Fibroblast of skin of left quadriceps (primary cell): ENCODE measurements at regions not wholly inside any gene's neighbourhood (a gene's known extent, or its start where the extent isn't known, plus 50 kb on each side); places are given as distances from the start of the nearest gene placed in this dataset.
"Not testable (repeated sequence)": the region's sequence is repeated elsewhere in the genome, so short reads cannot be mapped to it uniquely, and the experiment has no call there.

Experiments
- DNase-seq, 2 experiments: peaks; one replicate each; pipeline ENCODE4 v3.0.0-alpha.2; 2013; ENCODE audit warnings: low read depth in 2 of 2

DNA sequence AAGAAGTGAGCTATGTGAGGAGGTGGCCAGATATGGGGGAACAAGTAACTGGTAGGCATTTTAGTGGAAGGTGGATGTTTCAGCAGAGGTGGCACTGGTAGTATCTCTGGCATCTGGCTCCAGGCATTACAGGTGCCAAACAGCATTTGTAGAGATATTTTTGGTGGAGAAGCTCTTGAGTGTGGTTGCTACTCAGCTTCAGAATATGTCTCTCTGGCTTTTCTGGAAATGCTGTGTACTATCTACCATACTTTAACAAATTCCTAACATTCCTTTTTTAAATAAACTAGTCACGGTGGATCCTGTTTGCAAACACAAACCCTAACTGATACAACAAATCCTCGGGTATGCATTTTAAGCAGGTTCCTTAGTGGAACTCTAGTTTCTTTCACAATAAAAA is 128.0 kb downstream of the BARX2 start:
- DNase-seq: no peak

DNA sequence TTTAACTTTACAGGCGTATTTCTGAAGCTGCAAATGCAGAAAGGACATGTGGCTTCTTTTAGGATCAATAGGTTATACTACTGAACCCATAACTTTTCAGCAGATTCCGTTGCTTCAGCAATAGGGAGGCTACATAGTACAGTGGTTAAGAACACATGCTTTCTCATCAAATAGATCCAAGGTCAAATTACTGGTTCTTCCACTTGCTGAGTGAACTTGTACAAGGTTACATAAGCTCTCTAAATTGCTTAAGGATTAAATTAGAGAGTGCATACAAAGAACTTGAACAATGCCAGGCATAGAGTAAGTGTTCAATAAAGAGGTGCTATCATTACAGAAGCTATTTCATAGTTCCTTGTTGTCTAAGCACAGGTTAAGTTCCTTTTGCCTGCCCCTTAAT is 129.6 kb downstream of the BARX2 start:
- no peak for DNase-seq

- no peak for DNase-seq
These were observed 132.5 kb downstream of the BARX2 start for GRCh38 chr11:129508163-129508562.

- no peak for DNase-seq
These were observed 152.6 kb downstream of the BARX2 start for GRCh38 chr11:129528296-129528695.

DNA sequence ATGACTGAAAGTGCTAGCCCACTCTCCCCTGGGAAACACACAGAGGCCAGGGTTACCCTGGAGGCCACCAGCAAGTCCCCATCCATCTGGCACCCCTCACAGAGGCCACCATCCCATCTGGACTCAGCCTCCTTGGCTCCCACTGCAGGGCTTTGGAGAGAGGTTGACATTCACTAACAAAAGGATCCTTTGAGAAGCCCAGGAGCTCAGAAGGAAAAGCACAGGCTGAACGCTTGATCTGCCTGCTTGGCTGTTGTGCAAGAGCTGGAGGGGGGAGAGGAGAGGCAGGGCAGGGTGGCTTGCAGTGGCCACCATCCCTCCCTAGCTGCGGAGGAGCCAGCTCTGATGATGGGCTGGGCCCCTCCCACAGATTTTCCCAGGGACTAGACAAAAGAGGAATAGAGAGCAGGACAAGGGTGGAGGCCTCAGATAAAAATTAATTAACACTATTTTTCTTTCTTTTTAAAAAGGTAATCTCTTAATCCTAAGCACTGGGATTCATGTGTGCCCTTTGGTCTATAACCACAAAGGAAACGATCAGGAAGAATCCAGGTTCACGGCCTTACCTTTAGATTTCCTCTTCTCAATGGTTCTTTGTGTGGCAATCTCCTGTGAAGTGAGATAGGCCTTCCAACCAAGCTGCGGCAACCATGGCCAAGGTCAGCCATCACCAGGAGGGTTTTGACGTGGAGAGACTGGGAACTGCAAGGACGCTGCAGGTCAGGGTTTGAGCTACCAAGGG is 154.7 kb downstream of the BARX2 start:
- DNase-seq: no peak

GRCh38 chr11:129533395-129533794 is 157.7 kb downstream of the BARX2 start:
- no peak for DNase-seq

GRCh38 chr11:129536338-129536737 is 160.7 kb downstream of the BARX2 start:
- no peak for DNase-seq

DNA sequence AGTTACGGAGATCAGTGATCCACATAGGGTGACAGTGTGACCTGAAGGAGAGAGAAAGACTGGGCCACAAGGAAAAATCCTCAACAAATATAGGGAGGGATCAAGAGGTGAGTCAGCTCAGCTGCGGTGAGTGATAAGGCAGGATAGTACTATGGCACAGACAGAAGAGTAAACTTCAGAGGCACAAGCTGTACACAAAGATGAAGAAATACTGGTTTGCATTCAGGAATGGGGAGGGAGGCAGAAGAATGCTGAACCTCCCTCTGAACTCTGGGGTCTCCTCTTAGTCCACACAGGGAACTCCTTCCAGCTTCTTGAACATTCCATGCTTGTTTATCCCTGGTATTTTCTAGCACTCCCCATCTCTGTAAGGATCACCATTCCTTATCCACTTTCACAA is 162.7 kb downstream of the BARX2 start:
- no peak for DNase-seq

DNA sequence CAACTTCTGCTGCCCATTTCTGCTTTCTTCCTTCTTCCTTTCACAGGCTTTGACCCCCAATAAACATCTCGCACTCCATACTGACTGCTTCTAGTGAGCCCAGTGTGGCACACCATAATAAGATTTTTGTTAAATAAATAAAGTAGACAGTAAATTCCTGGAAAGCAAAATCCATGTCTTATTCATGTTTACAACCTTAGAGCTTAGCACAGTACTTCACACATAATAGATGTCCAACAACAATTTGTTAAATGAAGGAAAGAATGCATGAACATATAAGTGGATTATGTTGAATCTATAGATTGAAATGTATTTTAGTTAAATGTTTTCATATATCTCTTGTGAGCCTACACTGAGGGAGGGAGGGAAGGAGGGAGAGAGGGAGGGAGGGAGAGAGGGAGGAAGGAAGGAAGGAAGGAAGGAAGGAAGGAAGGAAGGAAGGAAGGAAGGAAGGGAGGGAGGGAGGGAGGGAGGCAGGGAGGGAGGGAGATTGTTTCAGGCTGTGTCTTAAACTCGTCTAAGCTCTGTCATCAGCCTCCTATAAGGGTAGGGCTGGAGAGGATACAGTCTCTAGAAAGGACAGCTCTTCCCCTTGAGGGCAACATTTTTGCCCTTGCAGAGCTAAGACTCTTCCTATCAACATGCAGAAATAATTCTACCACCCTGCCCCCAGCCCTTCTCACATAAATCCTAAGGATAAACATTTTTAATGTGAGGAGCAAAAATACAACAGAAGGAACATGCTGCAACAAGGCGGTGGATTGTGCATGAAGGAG is 168.1 kb downstream of the BARX2 start:
- DNase-seq: no peak

DNA sequence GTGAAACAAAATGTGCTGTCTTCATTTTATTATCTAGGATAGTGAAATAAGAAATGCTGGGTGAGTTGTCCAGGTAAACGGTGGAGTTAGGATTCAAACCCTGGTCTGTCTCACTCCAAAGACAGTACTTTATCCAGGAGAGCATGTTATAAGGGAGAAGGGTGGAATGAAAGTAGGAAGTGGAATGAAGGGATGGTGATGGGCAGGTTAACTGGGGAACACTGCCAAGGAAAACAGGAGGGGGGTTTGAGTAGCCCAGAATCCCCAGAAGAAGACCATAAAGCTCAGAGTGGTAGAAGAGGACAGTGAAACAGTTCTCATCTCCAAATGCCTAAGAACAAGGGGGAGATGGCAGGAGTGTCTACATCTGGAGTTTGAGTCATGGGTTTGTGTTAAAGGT is 169.0 kb downstream of the BARX2 start:
- no peak for DNase-seq

DNA sequence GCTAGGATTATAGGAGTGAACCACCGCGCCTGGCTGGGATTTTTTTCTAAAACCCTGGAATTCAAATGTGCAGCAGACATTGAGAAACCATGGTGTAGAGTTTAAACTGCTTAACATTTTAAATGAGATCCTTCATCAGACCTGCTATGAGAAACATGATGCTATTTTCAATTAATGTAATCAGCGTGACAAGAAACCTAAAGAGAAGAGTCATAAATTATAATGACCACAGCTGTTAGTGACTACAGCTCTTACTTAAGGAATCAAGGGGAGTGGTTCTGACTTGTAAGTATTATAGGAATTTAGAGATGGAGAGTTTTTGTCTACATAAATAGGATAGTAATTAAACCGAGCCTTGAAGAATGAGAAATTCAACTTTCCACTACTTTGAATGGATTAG is 170.6 kb downstream of the BARX2 start:
- no peak for DNase-seq

DNA sequence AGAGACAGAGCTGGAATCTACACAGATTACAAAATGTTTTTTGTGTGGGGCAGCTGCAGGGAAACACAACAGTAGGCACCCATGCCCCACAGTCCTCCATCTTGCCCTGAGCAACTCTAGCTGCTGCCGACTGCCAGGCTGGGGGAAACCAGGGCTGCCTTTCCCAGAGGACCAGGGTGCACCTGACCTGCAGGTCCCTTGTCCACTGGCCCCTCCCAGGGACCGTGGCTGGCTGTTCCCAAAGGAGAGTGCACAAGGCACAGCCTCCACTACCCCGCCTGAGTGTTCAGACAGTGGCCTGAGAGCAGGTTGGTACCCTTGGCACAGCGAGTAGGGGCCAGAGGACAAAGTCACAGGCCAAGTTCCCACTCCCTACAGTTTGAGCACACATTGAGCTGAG is 181.8 kb downstream of the BARX2 start:
- DNase-seq: no peak

DNA sequence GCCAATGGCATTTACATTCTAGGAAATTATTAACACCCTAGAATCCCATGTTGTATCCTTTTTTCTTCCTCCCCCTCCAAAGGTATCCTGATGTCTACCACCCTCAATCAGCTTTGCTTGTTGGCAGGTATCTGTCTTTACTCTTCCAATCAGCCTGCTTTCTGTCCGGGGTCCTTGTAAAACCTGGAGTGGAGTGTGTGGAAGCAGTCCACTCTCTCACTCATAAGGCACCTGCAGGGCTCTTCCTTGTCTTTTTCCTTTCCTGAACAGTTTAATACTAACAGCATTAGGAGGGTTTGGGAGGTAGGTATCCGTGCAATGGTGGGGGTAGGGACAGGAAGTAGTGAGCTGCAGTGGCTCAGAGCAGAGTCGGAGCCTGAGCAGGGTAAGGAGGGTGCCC is 193.4 kb downstream of the BARX2 start:
- DNase-seq: no peak

- not testable (repeated sequence) for DNase-seq
These were observed 197.0 kb downstream of the BARX2 start for GRCh38 chr11:129572667-129573066.

DNA sequence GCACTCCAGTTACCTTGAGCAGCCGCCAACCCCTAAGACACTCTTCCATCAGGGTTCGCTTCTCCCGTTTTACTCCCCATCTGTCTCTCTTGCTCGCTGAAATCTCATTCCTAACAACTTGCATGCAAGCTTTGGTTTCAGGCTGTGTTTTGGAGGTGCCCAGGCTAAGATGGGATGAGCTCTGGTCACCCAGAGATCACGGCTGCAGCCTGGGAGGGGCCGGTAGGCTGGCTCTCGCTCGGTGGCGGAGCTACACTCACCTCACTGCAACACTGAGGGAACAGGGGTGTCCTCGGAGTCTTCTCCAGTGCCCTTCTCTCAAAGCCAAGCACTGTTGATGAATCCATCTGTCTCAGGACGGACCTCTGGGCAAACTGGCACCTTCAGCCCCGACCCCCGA is 197.5 kb downstream of the BARX2 start:
- DNase-seq: no peak

GRCh38 chr11:129574431-129574830 is 198.8 kb downstream of the BARX2 start:
- no peak for DNase-seq

DNA sequence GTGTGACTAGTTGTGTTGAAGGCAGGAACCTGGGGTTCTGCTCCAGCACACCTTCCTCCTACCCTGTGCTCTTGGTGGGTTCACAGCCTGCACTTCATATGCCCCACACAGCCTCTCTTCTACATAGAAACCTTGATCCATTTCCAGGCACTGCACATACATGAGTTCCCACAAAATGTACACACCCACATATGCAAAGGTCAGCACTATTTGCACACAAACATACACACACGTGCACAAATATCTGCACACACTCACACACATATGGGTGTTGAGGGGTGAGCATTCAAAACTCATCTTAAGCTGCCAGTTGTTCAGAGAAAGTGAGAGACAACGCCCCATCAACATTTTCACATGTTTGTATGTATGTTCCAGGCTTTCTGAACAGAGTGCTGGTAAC is 201.0 kb downstream of the BARX2 start:
- no peak for DNase-seq

- no peak for DNase-seq
These were observed 202.4 kb downstream of the BARX2 start for GRCh38 chr11:129578006-129578405.

GRCh38 chr11:129580278-129580677 is 204.6 kb downstream of the BARX2 start:
- no peak for DNase-seq

DNA sequence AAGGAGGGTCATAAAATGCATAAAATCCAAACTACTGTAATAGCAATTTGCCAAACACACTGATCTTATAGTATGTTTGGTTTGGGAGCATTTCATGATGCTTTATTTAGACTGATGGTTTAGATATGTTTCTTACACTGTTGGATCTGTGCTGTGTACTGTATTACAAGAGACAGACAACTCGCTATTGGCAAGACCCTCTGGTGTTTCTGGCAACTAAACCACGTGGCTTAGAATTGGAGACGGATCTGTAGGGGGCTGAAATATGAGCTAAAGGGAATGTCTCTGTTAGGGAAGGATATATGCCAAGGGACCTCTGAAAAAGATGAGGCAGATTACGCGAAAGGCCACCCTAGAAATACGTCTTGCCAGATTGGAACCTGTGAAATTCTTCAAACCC is 208.7 kb downstream of the BARX2 start:
- DNase-seq: no peak

GRCh38 chr11:129589190-129589860 is 213.7 kb downstream of the BARX2 start:
- no peak for DNase-seq

- no peak for DNase-seq
These were observed 214.5 kb downstream of the BARX2 start for GRCh38 chr11:129590030-129590752.
